Colonic mucosa (tissue), 4 donors: ENCODE measurements at regions not wholly inside any gene's neighbourhood (a gene's known extent, or its start where the extent isn't known, plus 50 kb on each side); places are given as distances from the start of the nearest gene placed in this dataset.
A peak's percentile ranks its signal among the peaks of the same experiment; 100 is the strongest.
"Not testable (repeated sequence)": the region's sequence is repeated elsewhere in the genome, so short reads cannot be mapped to it uniquely, and the experiment has no call there.

Source experiments
- DNase-seq: peaks from one replicate; pipeline ENCODE4 v3.0.0-alpha.2; 2020
- H3K27ac ChIP-seq: fragments of 200-600 bp; one replicate; pipeline ENCODE4 v1.8.0; 2021
- H3K27me3 ChIP-seq: fragments of 200-600 bp; one replicate; pipeline ENCODE4 v1.8.0; 2021
- H3K36me3 ChIP-seq: fragments of 200-600 bp; one replicate; pipeline ENCODE4 v1.8.0; 2021
- H3K4me1 ChIP-seq: fragments of 200-600 bp; one replicate; pipeline ENCODE4 v1.8.0; 2021; ENCODE audit warnings: mild to moderate bottlenecking
- H3K4me3 ChIP-seq: fragments of 200-600 bp; one replicate; pipeline ENCODE4 v1.8.0; 2021
- H3K9ac ChIP-seq, 2 donors: one replicate each; pipeline ENCODE4 v1.7.0; 2013; ENCODE audit warnings: control low read depth in 2 of 2, low read depth in 2 of 2, low read length in 2 of 2
- H3K9me3 ChIP-seq: fragments of 200-600 bp; one replicate; pipeline ENCODE4 v1.8.0; 2021
- CTCF ChIP-seq: fragments of 200-600 bp; IDR thresholded peaks from one replicate; pipeline ENCODE4 v1.8.0; 2022; ENCODE audit warnings: antibody characterized with exemption, mild to moderate bottlenecking
- intact Hi-C: fragments of 100-400 bp; cut with DNase I; formaldehyde crosslinking; loops from one replicate; pipeline ENCODE4 v1.14.1; 2022
- donor health status: healthy.
- donor health status: DM: no; HTN: no; CAD: no.
- donor health status: DM: no; HTN: no; CAD: no.

- no peak for DNase-seq
- H3K27ac ChIP-seq = no peak overlapping the region
- H3K36me3 ChIP-seq = no peaks in the 10 kb centered on the region
- H3K9me3 ChIP-seq = no peaks in the 10 kb centered on the region
- no peak overlapping the region for H3K9ac ChIP-seq
- H3K4me1 ChIP-seq = no peaks in the 10 kb centered on the region
- TF ChIP-seq CTCF = no peak
- H3K4me3 ChIP-seq = no peak overlapping the region
- intact Hi-C loops = loop anchor here (5.0 kb wide), 1 partner anchor 155 kb away; no protein-coding TSS in a partner anchor
- no peaks in the 10 kb centered on the region for H3K27me3 ChIP-seq
Measured at GRCh38 chr3:22732641-22733040, 470.5 kb upstream of the UBE2E2 start.

- TF ChIP-seq CTCF = no peak
- H3K27me3 ChIP-seq = no peaks in the 10 kb centered on the region
- no peaks in the 10 kb centered on the region for H3K4me1 ChIP-seq
- no peak overlapping the region for H3K9ac ChIP-seq
- intact Hi-C loops = loop anchor here (5.0 kb wide), 1 partner anchor 153 kb away; no protein-coding TSS in a partner anchor
- H3K36me3 ChIP-seq = no peaks in the 10 kb centered on the region
- peak overlapping the region; percentile 5 for H3K27ac ChIP-seq
- no peak overlapping the region for H3K4me3 ChIP-seq
- H3K9me3 ChIP-seq = no peaks in the 10 kb centered on the region
- peak; percentile 45 for DNase-seq
Measured at GRCh38 chr3:22734207-22734606, 468.9 kb upstream of the UBE2E2 start.

GRCh38 chr3:22734756-22735155 lies 468.4 kb upstream of the UBE2E2 start:
- Histone ChIP-seq H3K4me3 (no peak overlapping the region), H3K9me3 (no peaks in the 10 kb centered on the region), H3K27me3 (no peaks in the 10 kb centered on the region), H3K4me1 (no peaks in the 10 kb centered on the region), H3K36me3 (no peaks in the 10 kb centered on the region), H3K9ac (no peak overlapping the region), H3K27ac (peak overlapping the region; percentile 5)
- DNase-seq = no peak
- TF ChIP-seq CTCF = no peak
- intact Hi-C loops = loop anchor here (5.0 kb wide), 1 partner anchor 153 kb away; no protein-coding TSS in a partner anchor

GRCh38 chr3:22735373-22735772 lies 467.8 kb upstream of the UBE2E2 start:
- no peaks in the 10 kb centered on the region for H3K27me3 ChIP-seq
- no peak overlapping the region for H3K9ac ChIP-seq
- no peaks in the 10 kb centered on the region for H3K9me3 ChIP-seq
- TF ChIP-seq CTCF = no peak
- H3K27ac ChIP-seq = peak overlapping the region; percentile 5
- H3K4me3 ChIP-seq = no peak overlapping the region
- DNase-seq = peak; percentile 36
- no peaks in the 10 kb centered on the region for H3K4me1 ChIP-seq
- no peaks in the 10 kb centered on the region for H3K36me3 ChIP-seq
- intact Hi-C loops = no loop called here

- H3K9ac ChIP-seq, H3K4me1 ChIP-seq, H3K27me3 ChIP-seq, intact Hi-C loops, H3K36me3 ChIP-seq, H3K27ac ChIP-seq, H3K9me3 ChIP-seq: not testable (repeated sequence)
- H3K4me3 ChIP-seq = peak overlapping the region; percentile 17
- DNase-seq = peak; percentile 25
Measured at GRCh38 chr3:22743386-22743785, 459.7 kb upstream of the UBE2E2 start.

GRCh38 chr3:22745321-22745720 lies 457.8 kb upstream of the UBE2E2 start:
- no peak for TF ChIP-seq CTCF
- Histone ChIP-seq H3K27me3 (no peaks in the 10 kb centered on the region), H3K9ac (no peak overlapping the region), H3K4me1 (no peaks in the 10 kb centered on the region), H3K9me3 (no peaks in the 10 kb centered on the region), H3K4me3 (no peak overlapping the region), H3K27ac (no peak overlapping the region), H3K36me3 (no peaks in the 10 kb centered on the region)
- no peak for DNase-seq
- intact Hi-C loops = no loop called here
